WTC11 (cell line): ENCODE measurements at regions not wholly inside any gene's neighbourhood (a gene's known extent, or its start where the extent isn't known, plus 50 kb on each side); places are given as distances from the start of the nearest gene placed in this dataset.

Experiments
- ATAC-seq: fragments of 200-7000 bp; cut with Tn5 transposase; 2 replicates; pipeline ENCODE4 v1.10.0; 2021; ENCODE audit warnings: mild to moderate bottlenecking, moderate library complexity
- CTCF ChIA-PET: fragments of 300-600 bp; sonication (Branson Sonifier 250); formaldehyde crosslinking; loops from one replicate; lab custom pipeline; 2021; ENCODE audit warnings: antibody characterized with exemption; lab: Charles Lee
- POLR2A ChIA-PET: fragments of 350-600 bp; sonication (Branson Sonifier 250); formaldehyde crosslinking; loops from one replicate; lab custom pipeline; 2021; ENCODE audit warnings: antibody characterized with exemption; lab: Charles Lee
- DNase-seq: peaks from one replicate; pipeline ENCODE4 v3.0.0; 2021; ENCODE audit warnings: low spot score
- H3K27ac Mint-ChIP-seq: 2 replicates; pipeline ENCODE4 v1.8.0; 2021; ENCODE audit warnings: mixed read lengths
- H3K27me3 Mint-ChIP-seq: 2 replicates; pipeline ENCODE4 v1.8.0; 2021; ENCODE audit warnings: low read depth, mild to moderate bottlenecking, moderate library complexity, mixed read lengths
- H3K36me3 Mint-ChIP-seq: 2 replicates; pipeline ENCODE4 v1.8.0; 2021; ENCODE audit warnings: mixed read lengths
- H3K4me1 Mint-ChIP-seq: 2 replicates; pipeline ENCODE4 v1.8.0; 2022; ENCODE audit warnings: mixed read lengths
- H3K4me3 Mint-ChIP-seq: 2 replicates; pipeline ENCODE4 v1.8.0; 2021; ENCODE audit warnings: mild to moderate bottlenecking, moderate library complexity, mixed read lengths
- H3K9me3 Mint-ChIP-seq: 2 replicates; pipeline ENCODE4 v1.8.0; 2021; ENCODE audit warnings: mixed read lengths
- AFF4 ChIP-seq: sonication (generic); formaldehyde crosslinking; IDR thresholded peaks from 2 replicates; pipeline ENCODE4 v1.8.1; 2023; ENCODE audit warnings: mild to moderate bottlenecking, missing genetic modification reagents, borderline replicate concordance
- ATF1 ChIP-seq: sonication (generic); formaldehyde crosslinking; IDR thresholded peaks from 2 replicates; pipeline ENCODE4 v1.8.1; 2023; ENCODE audit warnings: mild to moderate bottlenecking, moderate library complexity, missing genetic modification reagents
- ATF2 ChIP-seq: sonication (generic); formaldehyde crosslinking; IDR thresholded peaks from 2 replicates; pipeline ENCODE4 v1.8.1; 2022; ENCODE audit warnings: low read depth, missing genetic modification reagents, borderline replicate concordance
- CDX4 ChIP-seq: fragments of 250-450 bp; sonication (Bioruptor Pico); IDR thresholded peaks from 2 replicates; pipeline ENCODE4 v1.9.0; 2021; ENCODE audit warnings: moderate library complexity, mild to moderate bottlenecking, inconsistent platforms, borderline replicate concordance
- ELF4 ChIP-seq: sonication (generic); formaldehyde crosslinking; IDR thresholded peaks from 2 replicates; pipeline ENCODE4 v1.8.1; 2022; ENCODE audit warnings: low read depth, mild to moderate bottlenecking, moderate library complexity, missing genetic modification reagents
- EMX1 ChIP-seq: fragments of 250-450 bp; sonication (Bioruptor Pico); IDR thresholded peaks from 2 replicates; pipeline ENCODE4 v1.8.0; 2021; ENCODE audit warnings: mild to moderate bottlenecking
- FOXJ3 ChIP-seq: sonication (generic); formaldehyde crosslinking; IDR thresholded peaks from 2 replicates; pipeline ENCODE4 v1.9.0; 2021; ENCODE audit warnings: missing genetic modification reagents, mild to moderate bottlenecking, borderline replicate concordance
- GTF2I ChIP-seq: fragments of 250-450 bp; sonication (Bioruptor Pico); conservative IDR thresholded peaks from 2 replicates; pipeline ENCODE4 v1.4.0; 2021; ENCODE audit warnings: mild to moderate bottlenecking
- MLX ChIP-seq: sonication (generic); formaldehyde crosslinking; IDR thresholded peaks from 2 replicates; pipeline ENCODE4 v1.8.1; 2023; ENCODE audit warnings: mild to moderate bottlenecking, missing genetic modification reagents, moderate library complexity
- NFATC4 ChIP-seq: fragments of 250-450 bp; sonication (Bioruptor Pico); IDR thresholded peaks from 2 replicates; pipeline ENCODE4 v1.9.0; 2021; ENCODE audit warnings: mild to moderate bottlenecking
- NR2C2 ChIP-seq: sonication (generic); formaldehyde crosslinking; IDR thresholded peaks from 2 replicates; pipeline ENCODE4 v1.8.0; 2022; ENCODE audit warnings: mild to moderate bottlenecking, missing genetic modification reagents
- OVOL2 ChIP-seq: fragments of 250-450 bp; sonication (Bioruptor Pico); IDR thresholded peaks from 2 replicates; pipeline ENCODE4 v1.9.0; 2021; ENCODE audit warnings: mild to moderate bottlenecking, borderline replicate concordance
- PREB ChIP-seq: sonication (generic); formaldehyde crosslinking; IDR thresholded peaks from 2 replicates; pipeline ENCODE4 v1.8.1; 2022; ENCODE audit warnings: mild to moderate bottlenecking, missing genetic modification reagents, moderate library complexity, borderline replicate concordance
- SMAD4 ChIP-seq: sonication (generic); formaldehyde crosslinking; IDR thresholded peaks from 2 replicates; pipeline ENCODE4 v1.8.0; 2022; ENCODE audit warnings: mild to moderate bottlenecking, missing genetic modification reagents
- SP1 ChIP-seq: sonication (generic); formaldehyde crosslinking; conservative IDR thresholded peaks from 2 replicates; pipeline ENCODE4 v1.8.1; 2022; ENCODE audit warnings: missing genetic modification reagents
- ZNF263 ChIP-seq: sonication (generic); formaldehyde crosslinking; IDR thresholded peaks from 2 replicates; pipeline ENCODE4 v1.8.1; 2022; ENCODE audit warnings: low read depth, mild to moderate bottlenecking, moderate library complexity, missing genetic modification reagents
- ZNF281 ChIP-seq: sonication (generic); formaldehyde crosslinking; IDR thresholded peaks from 2 replicates; pipeline ENCODE4 v1.8.0; 2023; ENCODE audit warnings: mild to moderate bottlenecking, missing genetic modification reagents
- ZNF512 ChIP-seq: sonication (generic); formaldehyde crosslinking; IDR thresholded peaks from 2 replicates; pipeline ENCODE4 v1.8.1; 2022; ENCODE audit warnings: missing genetic modification reagents, borderline replicate concordance
- ZSCAN18 ChIP-seq: fragments of 250-450 bp; sonication (Bioruptor Pico); IDR thresholded peaks from 2 replicates; pipeline ENCODE4 v2.1.2; 2022; ENCODE audit warnings: mild to moderate bottlenecking, moderate library complexity

- no peak for TF ChIP-seq AFF4 (CRISPR knock-in tag)
- TF ChIP-seq, all 79 proteins: peak for 0
These were observed 775.6 kb downstream of the BRD1 start (continued) for GRCh38 chr22:49052023-49052538.

- Mint-ChIP-seq H3K4me1 (peaks cover 38% of the 10 kb centered on the region), H3K9me3 (no peaks in the 10 kb centered on the region), H3K27ac (no peak overlapping the region), H3K36me3 (no peaks in the 10 kb centered on the region), H3K4me3 (peak overlapping the region; percentile 70)
- DNase-seq: no peak
- POLR2A ChIA-PET: no interaction called here
- CTCF ChIA-PET: no interaction called here
- no peak for ATAC-seq
- TF ChIP-seq ATF1 (CRISPR knock-in tag): no peak
- TF ChIP-seq ZSCAN18 (CRISPR knock-in tag): no peak
- no peak for TF ChIP-seq GTF2I
- TF ChIP-seq NFATC4 (CRISPR knock-in tag): no peak
- no peak for TF ChIP-seq ZNF512 (CRISPR knock-in tag)
- TF ChIP-seq SMAD4 (CRISPR knock-in tag): no peak
- TF ChIP-seq ELF4 (CRISPR knock-in tag): no peak
- no peak for TF ChIP-seq NR2C2 (CRISPR knock-in tag)
- no peak for TF ChIP-seq CDX4 (CRISPR knock-in tag)
- TF ChIP-seq EMX1 (CRISPR knock-in tag): no peak
- TF ChIP-seq SP1: no peak
- TF ChIP-seq, all 79 proteins: peak for 0
- H3K27me3 Mint-ChIP-seq: no peaks in the 10 kb centered on the region; the same call in 1 of the 2 replicates
These were observed 776.1 kb downstream of the BRD1 start for GRCh38 chr22:49051491-49052022.

GRCh38 chr22:49049691-49050090 is 778.0 kb downstream of the BRD1 start:
- Mint-ChIP-seq H3K4me1 (peaks cover 32% of the 10 kb centered on the region), H3K9me3 (no peaks in the 10 kb centered on the region), H3K36me3 (no peaks in the 10 kb centered on the region), H3K4me3 (peak overlapping the region; percentile 30; the same call in 1 of the 2 replicates), H3K27me3 (no peaks in the 10 kb centered on the region; the same call in 1 of the 2 replicates), H3K27ac (no peak overlapping the region)
- POLR2A ChIA-PET: no interaction called here
- DNase-seq: no peak
- CTCF ChIA-PET: no interaction called here
- ATAC-seq: no peak
- TF ChIP-seq NFATC4 (CRISPR knock-in tag): no peak
- no peak for TF ChIP-seq ATF2 (CRISPR knock-in tag)
- no peak for TF ChIP-seq OVOL2 (CRISPR knock-in tag)
- TF ChIP-seq PREB (CRISPR knock-in tag): no peak
- no peak for TF ChIP-seq MLX
- TF ChIP-seq ZNF281 (CRISPR knock-in tag): no peak
- TF ChIP-seq FOXJ3 (CRISPR knock-in tag): no peak
- TF ChIP-seq ZNF263 (CRISPR knock-in tag): no peak
